PFSK-1 (cell line): ENCODE measurements at regions not wholly inside any gene's neighbourhood (a gene's known extent, or its start where the extent isn't known, plus 50 kb on each side); places are given as distances from the start of the nearest gene placed in this dataset.

Source experiments
- FOXP2 ChIP-seq: optimal IDR thresholded peaks from 2 replicates; pipeline ENCODE3; 2011; ENCODE audit warnings: borderline replicate concordance, control low read depth, inconsistent platforms; ENCODE audit not compliant: insufficient read depth; ENCODE audit errors: extremely low read length, extremely low read depth
- POLR2AphosphoS5 ChIP-seq: IDR thresholded peaks from 2 replicates; pipeline ENCODE4 v1.6.1; 2012; ENCODE audit warnings: low read depth, mild to moderate bottlenecking, control low read depth, low read length, moderate library complexity
- SIN3A ChIP-seq: IDR thresholded peaks from 2 replicates; pipeline ENCODE4 v1.6.1; 2012; ENCODE audit warnings: mild to moderate bottlenecking, low read length, moderate library complexity, borderline replicate concordance; ENCODE audit not compliant: insufficient read depth
- TAF1 ChIP-seq: IDR thresholded peaks from 2 replicates; pipeline ENCODE4 v1.6.1; 2012; ENCODE audit warnings: low read length, control low read depth, borderline replicate concordance; ENCODE audit not compliant: insufficient read depth
- TF ChIP-seq, protein P1 (sequence below), 2 experiments: IDR thresholded peaks; 2 replicates each; pipeline versions ENCODE4 v1.6.1 to v1.8.0; 2011 to 2012; ENCODE audit warnings: low read depth in 2 of 2, low read length in 2 of 2, control low read depth in 1 of 2, inconsistent platforms in 1 of 2, mild to moderate bottlenecking in 1 of 2, moderate library complexity in 1 of 2; ENCODE audit not compliant: insufficient read depth in 1 of 2

DNA sequence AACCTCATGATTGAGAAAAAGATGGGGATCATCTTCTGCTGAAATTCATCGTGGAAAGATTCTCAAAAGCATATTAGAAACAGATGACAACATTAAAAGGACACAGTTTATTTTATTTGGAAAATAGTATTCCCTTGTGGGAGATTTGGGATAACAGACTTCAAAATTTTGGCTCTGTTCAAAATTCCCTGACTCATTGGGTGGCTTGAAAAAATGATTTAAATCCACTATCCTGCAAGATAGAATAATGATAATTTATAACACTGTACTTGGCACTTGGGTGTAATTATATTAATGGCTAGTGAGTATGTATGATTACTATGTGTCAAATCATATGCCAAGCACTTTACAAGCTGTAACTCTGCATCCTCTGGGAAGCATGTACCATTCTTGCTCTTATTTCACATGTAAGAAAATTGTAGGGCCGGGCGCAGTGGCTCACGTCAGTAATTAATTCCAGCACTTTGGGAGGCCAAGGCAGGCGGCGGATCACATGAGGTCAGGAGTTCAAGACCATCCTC is 128.8 kb downstream of the LMNTD1 start:
- TF ChIP-seq, protein P1, sequence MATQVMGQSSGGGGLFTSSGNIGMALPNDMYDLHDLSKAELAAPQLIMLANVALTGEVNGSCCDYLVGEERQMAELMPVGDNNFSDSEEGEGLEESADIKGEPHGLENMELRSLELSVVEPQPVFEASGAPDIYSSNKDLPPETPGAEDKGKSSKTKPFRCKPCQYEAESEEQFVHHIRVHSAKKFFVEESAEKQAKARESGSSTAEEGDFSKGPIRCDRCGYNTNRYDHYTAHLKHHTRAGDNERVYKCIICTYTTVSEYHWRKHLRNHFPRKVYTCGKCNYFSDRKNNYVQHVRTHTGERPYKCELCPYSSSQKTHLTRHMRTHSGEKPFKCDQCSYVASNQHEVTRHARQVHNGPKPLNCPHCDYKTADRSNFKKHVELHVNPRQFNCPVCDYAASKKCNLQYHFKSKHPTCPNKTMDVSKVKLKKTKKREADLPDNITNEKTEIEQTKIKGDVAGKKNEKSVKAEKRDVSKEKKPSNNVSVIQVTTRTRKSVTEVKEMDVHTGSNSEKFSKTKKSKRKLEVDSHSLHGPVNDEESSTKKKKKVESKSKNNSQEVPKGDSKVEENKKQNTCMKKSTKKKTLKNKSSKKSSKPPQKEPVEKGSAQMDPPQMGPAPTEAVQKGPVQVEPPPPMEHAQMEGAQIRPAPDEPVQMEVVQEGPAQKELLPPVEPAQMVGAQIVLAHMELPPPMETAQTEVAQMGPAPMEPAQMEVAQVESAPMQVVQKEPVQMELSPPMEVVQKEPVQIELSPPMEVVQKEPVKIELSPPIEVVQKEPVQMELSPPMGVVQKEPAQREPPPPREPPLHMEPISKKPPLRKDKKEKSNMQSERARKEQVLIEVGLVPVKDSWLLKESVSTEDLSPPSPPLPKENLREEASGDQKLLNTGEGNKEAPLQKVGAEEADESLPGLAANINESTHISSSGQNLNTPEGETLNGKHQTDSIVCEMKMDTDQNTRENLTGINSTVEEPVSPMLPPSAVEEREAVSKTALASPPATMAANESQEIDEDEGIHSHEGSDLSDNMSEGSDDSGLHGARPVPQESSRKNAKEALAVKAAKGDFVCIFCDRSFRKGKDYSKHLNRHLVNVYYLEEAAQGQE (IDR thresholded peaks at IDR 0.05; ENCODE audit: insufficient read depth in 1 of 2, low read depth in 2 of 2, low read length in 2 of 2), result no peak
- TF ChIP-seq SIN3A (no peak), POLR2AphosphoS5 (no peak), TAF1 (no peak), FOXP2 (no peak)

DNA sequence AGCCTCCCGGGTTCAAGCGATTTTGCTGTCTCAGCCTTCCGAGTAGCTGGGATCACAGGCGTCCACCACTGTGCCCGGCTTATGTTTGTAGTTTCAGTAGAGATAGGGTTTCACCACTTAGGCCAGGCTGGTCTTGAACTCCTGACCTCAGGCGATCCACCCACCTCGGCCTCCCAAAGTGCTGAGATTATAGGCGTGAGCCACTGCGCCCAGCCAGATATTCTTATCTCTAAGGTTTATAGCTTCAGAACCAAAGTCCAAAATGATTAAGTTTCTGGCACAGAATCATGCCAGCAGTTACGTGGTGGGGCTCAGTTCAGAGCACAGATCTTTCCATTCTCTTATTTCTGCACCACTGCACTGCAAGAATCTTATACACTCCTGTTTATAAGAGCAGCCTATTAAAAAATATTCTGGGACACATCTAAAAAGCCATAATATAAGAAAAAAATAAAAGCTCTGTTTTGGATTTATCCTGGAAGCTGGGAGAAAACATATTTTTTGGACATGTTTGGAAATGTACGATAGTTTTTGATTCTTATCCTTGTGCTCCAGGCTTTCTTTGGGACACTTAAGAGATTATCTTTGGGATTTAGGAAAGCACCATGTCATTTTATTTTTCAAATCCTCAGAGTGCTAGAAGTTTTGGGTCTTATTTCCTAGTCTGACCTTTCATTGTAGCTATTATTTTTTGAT is 129.6 kb downstream of the LMNTD1 start:
- TF ChIP-seq POLR2AphosphoS5 (no peak), SIN3A (no peak), TAF1 (no peak), FOXP2 (no peak)
- TF ChIP-seq, protein P1 (IDR thresholded peaks at IDR 0.05; ENCODE audit: insufficient read depth in 1 of 2, low read depth in 2 of 2, low read length in 2 of 2), result no peak

DNA sequence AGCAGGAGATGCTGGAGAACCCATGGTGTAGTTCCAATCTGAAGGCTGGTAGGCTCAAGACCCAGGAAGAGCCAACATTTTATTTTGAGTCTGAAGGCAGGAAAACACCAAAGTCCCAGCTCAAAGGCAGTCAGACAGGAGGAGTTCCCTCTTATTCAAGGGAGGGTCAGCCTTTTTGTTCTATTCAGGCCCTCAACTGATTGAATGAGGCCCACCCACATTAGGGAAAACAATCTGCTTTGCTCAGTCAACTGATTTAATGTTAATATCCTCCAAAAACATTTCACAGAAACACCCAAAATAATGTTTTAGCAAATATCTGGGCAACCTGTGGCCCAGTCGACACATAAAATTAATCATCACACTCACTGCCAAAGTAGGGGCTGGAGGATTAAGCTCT is 130.8 kb downstream of the LMNTD1 start:
- TF ChIP-seq FOXP2, result no peak
- TF ChIP-seq, protein P1 (IDR thresholded peaks at IDR 0.05; ENCODE audit: insufficient read depth in 1 of 2, low read depth in 2 of 2, low read length in 2 of 2), result no peak
- no peak for TF ChIP-seq TAF1
- no peak for TF ChIP-seq POLR2AphosphoS5
- no peak for TF ChIP-seq SIN3A

DNA sequence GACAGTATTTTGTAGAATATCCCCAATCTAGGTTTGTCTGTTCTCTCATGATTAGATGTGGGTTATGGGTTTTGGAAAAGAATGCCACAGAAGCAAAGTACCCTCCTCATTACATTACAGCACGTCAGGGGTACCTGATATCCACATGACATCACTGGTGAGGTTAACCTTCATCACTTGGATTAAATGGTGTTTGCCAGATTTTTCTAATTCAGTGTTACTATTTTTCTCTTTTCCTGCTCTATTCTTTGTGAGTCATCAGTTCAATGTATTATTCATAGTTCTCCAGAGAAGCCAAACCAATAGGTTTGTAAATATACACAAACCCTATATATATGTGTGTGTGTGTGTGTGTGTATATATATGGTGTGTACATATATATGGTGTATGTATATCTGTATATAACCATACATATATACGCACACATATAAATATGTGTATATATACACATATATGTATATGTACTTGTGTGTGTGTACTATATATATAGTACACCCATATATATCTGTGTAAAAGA is 131.4 kb downstream of the LMNTD1 start:
- TF ChIP-seq FOXP2 (no peak), POLR2AphosphoS5 (no peak), SIN3A (no peak)
- TF ChIP-seq, protein P1 (IDR thresholded peaks at IDR 0.05; ENCODE audit: insufficient read depth in 1 of 2, low read depth in 2 of 2, low read length in 2 of 2), result no peak

DNA sequence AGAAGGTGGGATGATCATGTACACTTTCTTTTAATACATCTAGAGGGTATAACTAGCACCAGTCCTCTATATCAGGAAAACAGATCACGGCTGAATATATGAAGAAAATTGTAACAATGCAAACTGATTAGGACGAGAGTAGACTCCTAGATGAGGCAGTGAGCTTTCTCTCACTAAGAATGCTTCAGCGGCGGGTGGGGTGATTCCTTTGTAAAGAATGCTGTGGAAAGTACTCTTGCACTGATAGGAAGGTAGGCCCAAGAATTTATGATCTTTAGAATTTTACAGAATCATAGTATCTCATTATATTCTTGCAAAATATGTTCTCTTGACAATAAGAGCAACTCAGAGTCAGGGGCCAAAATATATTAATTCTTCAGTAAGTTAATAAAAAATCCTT is 133.0 kb downstream of the LMNTD1 start:
- no peak for TF ChIP-seq SIN3A
- TF ChIP-seq POLR2AphosphoS5, result no peak
- TF ChIP-seq, protein P1 (IDR thresholded peaks at IDR 0.05; ENCODE audit: insufficient read depth in 1 of 2, low read depth in 2 of 2, low read length in 2 of 2), result no peak
- TF ChIP-seq FOXP2, result no peak
- no peak for TF ChIP-seq TAF1
